Left ventricle myocardium inferior (tissue), 1 donor: ENCODE measurements at regions not wholly inside any gene's neighbourhood (a gene's known extent, or its start where the extent isn't known, plus 50 kb on each side); places are given as distances from the start of the nearest gene placed in this dataset.

Experiments used
- DNase-seq: peaks from one replicate; pipeline ENCODE4 v3.0.0-alpha.2; 2020
- H3K27ac ChIP-seq: fragments of 200-600 bp; replicated peaks from 2 replicates; pipeline ENCODE4 v1.8.0; 2021
- H3K27me3 ChIP-seq: fragments of 200-600 bp; 2 replicates; pipeline ENCODE4 v1.8.0; 2021; ENCODE audit warnings: low read depth
- H3K36me3 ChIP-seq: fragments of 200-600 bp; 2 replicates; pipeline ENCODE4 v1.8.0; 2021
- H3K4me1 ChIP-seq: fragments of 200-600 bp; 2 replicates; pipeline ENCODE4 v1.8.0; 2021
- H3K4me3 ChIP-seq: fragments of 200-600 bp; 2 replicates; pipeline ENCODE4 v1.8.0; 2021; ENCODE audit warnings: mild to moderate bottlenecking, moderate library complexity
- H3K9me3 ChIP-seq: fragments of 200-600 bp; replicated peaks from 2 replicates; pipeline ENCODE4 v1.8.0; 2021
- CTCF ChIP-seq: fragments of 200-600 bp; IDR thresholded peaks from 2 replicates; pipeline ENCODE4 v1.8.0; 2021; ENCODE audit warnings: antibody characterized with exemption, mild to moderate bottlenecking, borderline replicate concordance
- intact Hi-C: fragments of 100-400 bp; cut with micrococcal nuclease; formaldehyde crosslinking; loops from one replicate; pipeline ENCODE4 v1.11.0; 2022
- donor health status: DM: no; HTN: yes; CAD: no; lungs with severe emphysema.

DNA sequence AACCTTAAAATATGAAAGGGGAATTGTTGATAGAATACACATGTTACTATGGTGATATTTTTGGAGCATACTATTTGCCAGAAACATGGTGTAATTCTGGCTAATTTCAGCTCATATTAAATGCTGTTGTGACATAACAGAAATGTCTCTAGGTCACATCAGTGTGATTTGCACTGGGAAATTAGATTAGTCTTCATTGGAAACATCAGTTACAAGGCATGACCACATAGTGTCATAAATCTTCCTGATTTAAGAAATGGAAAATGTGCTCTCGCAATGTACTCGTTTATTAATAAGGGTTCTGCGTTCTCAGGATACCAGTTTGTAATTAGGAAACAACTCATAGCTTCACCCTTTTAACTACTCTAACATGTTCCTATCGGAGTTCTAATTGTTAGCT lies 72.9 kb upstream of the GYPA start:
- Histone ChIP-seq H3K27me3 (no peaks in the 10 kb centered on the region), H3K4me1 (no peaks in the 10 kb centered on the region), H3K36me3 (no peaks in the 10 kb centered on the region), H3K9me3 (no peaks in the 10 kb centered on the region), H3K27ac (no peak overlapping the region), H3K4me3 (no peak overlapping the region)
- no peak for DNase-seq
- intact Hi-C loops: no loop called here
- TF ChIP-seq CTCF: no peak

GRCh38 chr4:144223149-144223548 lies 82.6 kb upstream of the GYPA start:
- H3K9me3 ChIP-seq: no peaks in the 10 kb centered on the region
- no peaks in the 10 kb centered on the region for H3K27me3 ChIP-seq
- H3K27ac ChIP-seq: peak overlapping the region; percentile 54
- H3K4me1 ChIP-seq: no peaks in the 10 kb centered on the region
- no peak for TF ChIP-seq CTCF
- H3K4me3 ChIP-seq: no peak overlapping the region
- H3K36me3 ChIP-seq: no peaks in the 10 kb centered on the region
- no peak for DNase-seq
- intact Hi-C loops: no loop called here

GRCh38 chr4:144223661-144224060 lies 83.1 kb upstream of the GYPA start:
- H3K27ac ChIP-seq: peak overlapping the region; percentile 54
- H3K27me3 ChIP-seq: no peaks in the 10 kb centered on the region

DNA sequence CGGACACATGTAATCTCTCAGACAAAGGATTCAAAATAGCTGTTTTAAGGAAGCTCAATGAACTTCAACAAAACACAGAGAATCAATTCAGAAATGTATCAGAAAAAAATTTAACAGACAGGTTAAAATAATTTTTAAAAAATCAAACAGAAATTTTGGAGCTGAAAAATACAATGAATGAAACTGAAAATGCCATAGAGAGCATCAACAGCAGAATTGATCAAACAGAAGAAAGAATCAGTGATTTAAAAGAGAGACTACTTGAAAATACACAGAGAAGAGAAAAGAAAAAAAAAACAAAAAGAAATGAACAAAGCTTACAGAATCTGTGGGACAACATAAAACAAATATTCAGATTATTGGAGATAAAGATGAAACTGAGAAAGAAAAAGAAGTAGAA lies 118.8 kb upstream of the GYPA start:
- intact Hi-C loops: no loop called here
- TF ChIP-seq CTCF: no peak
- no peaks in the 10 kb centered on the region for H3K36me3 ChIP-seq
- H3K27me3 ChIP-seq: peaks cover 4% of the 10 kb centered on the region
- no peak for DNase-seq
- no peak overlapping the region for H3K27ac ChIP-seq
- H3K4me1 ChIP-seq: no peaks in the 10 kb centered on the region
- no peak overlapping the region for H3K4me3 ChIP-seq
- peaks cover 48% of the 10 kb centered on the region for H3K9me3 ChIP-seq

More at GRCh38 chr4:144223661-144224060, 83.1 kb upstream of the GYPA start:
- Histone ChIP-seq H3K36me3 (no peaks in the 10 kb centered on the region), H3K4me3 (no peak overlapping the region), H3K4me1 (no peaks in the 10 kb centered on the region), H3K9me3 (no peaks in the 10 kb centered on the region)
- TF ChIP-seq CTCF: no peak
- no peak for DNase-seq
- intact Hi-C loops: no loop called here

GRCh38 chr4:144267084-144267483 lies 126.6 kb upstream of the GYPA start:
- no peak for TF ChIP-seq CTCF
- Histone ChIP-seq H3K4me1 (no peaks in the 10 kb centered on the region), H3K27me3 (no peaks in the 10 kb centered on the region), H3K36me3 (no peaks in the 10 kb centered on the region), H3K27ac (no peak overlapping the region), H3K9me3 (peaks cover 16% of the 10 kb centered on the region), H3K4me3 (no peak overlapping the region)
- no peak for DNase-seq
- intact Hi-C loops: no loop called here

- intact Hi-C loops: no loop called here
- H3K36me3 ChIP-seq: no peaks in the 10 kb centered on the region
- no peak overlapping the region for H3K27ac ChIP-seq
- no peak for DNase-seq
- no peaks in the 10 kb centered on the region for H3K9me3 ChIP-seq
- no peaks in the 10 kb centered on the region for H3K27me3 ChIP-seq
- TF ChIP-seq CTCF: no peak
- no peaks in the 10 kb centered on the region for H3K4me1 ChIP-seq
- H3K4me3 ChIP-seq: no peak overlapping the region
Observed at GRCh38 chr4:144280688-144281087, 140.2 kb upstream of the GYPA start.
